ENCODE measurements at regions not wholly inside any gene's neighbourhood (a gene's known extent, or its start where the extent isn't known, plus 50 kb on each side); places are given as distances from the start of the nearest gene placed in this dataset.
A peak's percentile ranks its signal among the peaks of the same experiment; 100 is the strongest.

GRCh38 chr18:42649331-42650035 is 466.0 kb downstream of the RIT2 start:
- no peaks in the 10 kb centered on the region for H3K9me2 ChIP-seq (ENCODE audit: insufficient read depth)
- no peaks in the 10 kb centered on the region; the same call in 1 of the 2 replicates for H3K27me3 ChIP-seq (replicated peaks; ENCODE audit: insufficient read depth)
- TF ChIP-seq EZH2phosphoT487 (IDR thresholded peaks at IDR 0.05; ENCODE audit: insufficient read depth, low read depth) (no peak), EZH2 (IDR thresholded peaks at IDR 0.05; ENCODE audit: insufficient read depth, poor library complexity, severe bottlenecking) (no peak)
- no peak overlapping the region for H3K27ac ChIP-seq
- no peaks in the 10 kb centered on the region for H3K4me1 ChIP-seq (ENCODE audit: insufficient read depth)
- H2AFZ ChIP-seq: no peak overlapping the region
- H3K4me3 ChIP-seq: no peak overlapping the region
- peak; percentile 6 for DNase-seq
- H3K4me2 ChIP-seq (ENCODE audit: unreplicated experiment): no peak overlapping the region
- 53 to 61% methylated on average over 5 of the region's 5 CpGs for WGBS, 2 experiments (ENCODE audit: low coverage in 1 of 2, low lambda C conversion rate in 2 of 2, missing lambda C conversion rate in 2 of 2)
- no peaks in the 10 kb centered on the region for H3K79me2 ChIP-seq (ENCODE audit: insufficient read depth)
- no peak overlapping the region for H3K9ac ChIP-seq
- no peaks in the 10 kb centered on the region for H4K20me1 ChIP-seq (ENCODE audit: insufficient read depth)
- H3K36me3 ChIP-seq (ENCODE audit: low read depth): no peaks in the 10 kb centered on the region
- no peaks in the 10 kb centered on the region for H3F3A ChIP-seq (ENCODE audit: insufficient read depth)
- in situ Hi-C loops (cut with MboI): no loop called here
- H3K9me3 ChIP-seq (ENCODE audit: low read depth): no peaks in the 10 kb centered on the region

- Histone ChIP-seq H3K4me1 (ENCODE audit: insufficient read depth) (no peaks in the 10 kb centered on the region), H3K27ac (no peak overlapping the region), H3K9me2 (ENCODE audit: insufficient read depth) (no peaks in the 10 kb centered on the region), H3F3A (ENCODE audit: insufficient read depth) (no peaks in the 10 kb centered on the region), H3K79me2 (ENCODE audit: insufficient read depth) (no peaks in the 10 kb centered on the region), H3K4me3 (no peak overlapping the region), H3K36me3 (ENCODE audit: low read depth) (no peaks in the 10 kb centered on the region), H3K27me3 (replicated peaks; ENCODE audit: insufficient read depth) (no peaks in the 10 kb centered on the region), H2AFZ (no peak overlapping the region), H3K9me3 (ENCODE audit: low read depth) (no peaks in the 10 kb centered on the region), H3K4me2 (ENCODE audit: unreplicated experiment) (no peak overlapping the region), H3K9ac (no peak overlapping the region), H4K20me1 (ENCODE audit: insufficient read depth) (no peaks in the 10 kb centered on the region)
- in situ Hi-C loops (cut with MboI): no loop called here
- TF ChIP-seq EZH2 (IDR thresholded peaks at IDR 0.05; ENCODE audit: insufficient read depth, poor library complexity, severe bottlenecking) (no peak), EZH2phosphoT487 (IDR thresholded peaks at IDR 0.05; ENCODE audit: insufficient read depth, low read depth) (no peak)
- WGBS, 2 experiments (ENCODE audit: low coverage in 1 of 2, low lambda C conversion rate in 2 of 2, missing lambda C conversion rate in 2 of 2): 4 to 18% methylated on average over 3 of the region's 3 CpGs
- DNase-seq: peak; percentile 4
Measured at GRCh38 chr18:42654556-42654955, 460.9 kb downstream of the RIT2 start.

GRCh38 chr18:42657551-42657950 is 457.9 kb downstream of the RIT2 start:
- Histone ChIP-seq H3F3A (ENCODE audit: insufficient read depth) (no peaks in the 10 kb centered on the region), H3K9me2 (ENCODE audit: insufficient read depth) (no peaks in the 10 kb centered on the region), H3K79me2 (ENCODE audit: insufficient read depth) (no peaks in the 10 kb centered on the region), H3K4me1 (ENCODE audit: insufficient read depth) (no peaks in the 10 kb centered on the region), H2AFZ (no peak overlapping the region), H3K27ac (no peak overlapping the region), H3K27me3 (replicated peaks; ENCODE audit: insufficient read depth) (no peaks in the 10 kb centered on the region), H3K9ac (no peak overlapping the region), H3K4me3 (no peak overlapping the region), H3K4me2 (ENCODE audit: unreplicated experiment) (no peak overlapping the region), H4K20me1 (ENCODE audit: insufficient read depth) (no peaks in the 10 kb centered on the region), H3K36me3 (ENCODE audit: low read depth) (no peaks in the 10 kb centered on the region), H3K9me3 (ENCODE audit: low read depth) (no peaks in the 10 kb centered on the region)
- WGBS, 2 experiments (ENCODE audit: low coverage in 1 of 2, low lambda C conversion rate in 2 of 2, missing lambda C conversion rate in 2 of 2): 16 to 20% methylated on average over 1 of the region's 1 CpG
- in situ Hi-C loops (cut with MboI): no loop called here
- no peak for DNase-seq
- TF ChIP-seq EZH2 (IDR thresholded peaks at IDR 0.05; ENCODE audit: insufficient read depth, poor library complexity, severe bottlenecking) (no peak), EZH2phosphoT487 (IDR thresholded peaks at IDR 0.05; ENCODE audit: insufficient read depth, low read depth) (no peak)

GRCh38 chr18:42658171-42658570 is 457.3 kb downstream of the RIT2 start:
- DNase-seq: no peak
- Histone ChIP-seq H2AFZ (no peak overlapping the region), H3K4me1 (ENCODE audit: insufficient read depth) (no peaks in the 10 kb centered on the region), H3K9me2 (ENCODE audit: insufficient read depth) (no peaks in the 10 kb centered on the region), H3K9me3 (ENCODE audit: low read depth) (no peaks in the 10 kb centered on the region), H3K27me3 (replicated peaks; ENCODE audit: insufficient read depth) (no peaks in the 10 kb centered on the region), H3K36me3 (ENCODE audit: low read depth) (no peaks in the 10 kb centered on the region), H3K9ac (no peak overlapping the region), H3K79me2 (ENCODE audit: insufficient read depth) (no peaks in the 10 kb centered on the region), H3K27ac (no peak overlapping the region), H3K4me2 (ENCODE audit: unreplicated experiment) (no peak overlapping the region), H3K4me3 (no peak overlapping the region), H4K20me1 (ENCODE audit: insufficient read depth) (no peaks in the 10 kb centered on the region), H3F3A (ENCODE audit: insufficient read depth) (no peaks in the 10 kb centered on the region)
- WGBS, 2 experiments (ENCODE audit: low coverage in 1 of 2, low lambda C conversion rate in 2 of 2, missing lambda C conversion rate in 2 of 2): 33 to 40% methylated on average over 3 of the region's 3 CpGs
- in situ Hi-C loops (cut with MboI): no loop called here
- TF ChIP-seq EZH2phosphoT487 (IDR thresholded peaks at IDR 0.05; ENCODE audit: insufficient read depth, low read depth) (no peak), EZH2 (IDR thresholded peaks at IDR 0.05; ENCODE audit: insufficient read depth, poor library complexity, severe bottlenecking) (no peak)
